ENCODE measurements at regions not wholly inside any gene's neighbourhood (a gene's known extent, or its start where the extent isn't known, plus 50 kb on each side); places are given as distances from the start of the nearest gene placed in this dataset.

DNA sequence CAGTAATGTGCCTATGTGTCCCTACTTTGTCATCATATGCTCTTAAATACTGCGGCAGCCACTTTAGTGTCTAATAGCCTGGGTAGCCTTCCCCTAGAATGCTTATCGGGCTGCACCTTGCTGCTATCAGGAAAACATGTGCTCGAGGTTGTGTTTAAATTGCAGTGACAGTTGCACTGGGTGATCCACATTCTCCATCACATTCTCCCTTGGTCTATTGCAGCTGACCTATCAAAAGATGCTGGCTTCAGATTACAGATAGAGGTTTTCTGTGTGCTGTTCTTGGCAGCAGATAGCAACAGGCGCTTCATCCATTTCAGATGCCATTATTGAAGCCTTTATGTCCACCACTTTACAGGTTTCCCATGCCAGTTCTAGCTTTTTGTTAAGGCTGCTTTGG lies 130.1 kb upstream of the MDFIC start:
- POLR2A ChIA-PET: no interaction called here
- Histone ChIP-seq H3K36me3 (ENCODE audit: control insufficient read depth in 1 of 2, insufficient read depth in 2 of 2, low read length in 2 of 2) (no peaks in the 10 kb centered on the region), H3K4me1 (ENCODE audit: control insufficient read depth in 1 of 2, insufficient read depth in 2 of 2, low read length in 2 of 2) (no peaks in the 10 kb centered on the region), H3K4me2 (ENCODE audit: low read length) (no peak overlapping the region), H4K20me1 (ENCODE audit: insufficient read depth) (no peaks in the 10 kb centered on the region), H3K27ac (ENCODE audit: low read depth, low read length) (no peak overlapping the region), H3K9ac (ENCODE audit: low read length) (no peak overlapping the region), H3K4me3 (replicated peaks in 1 of 2; ENCODE audit: low read depth in 1 of 2, low read length in 2 of 2) (no peak overlapping the region), H2AFZ (ENCODE audit: low read depth, low read length, poor library complexity, severe bottlenecking) (no peak overlapping the region), H3K9me2 (ENCODE audit: insufficient read depth) (no peaks in the 10 kb centered on the region), H3K79me2 (ENCODE audit: insufficient read depth, low read length) (no peaks in the 10 kb centered on the region), H3K27me3 (ENCODE audit: insufficient read depth, low read length) (no peaks in the 10 kb centered on the region), H3K9me3 (ENCODE audit: control insufficient read depth in 1 of 2, insufficient read depth in 1 of 2, low read depth in 1 of 2, low read length in 2 of 2) (no peaks in the 10 kb centered on the region)
- intact Hi-C loops (cut with micrococcal nuclease): no loop called here
- RAD21 ChIA-PET (ENCODE audit: low non-redundant PET in 1 of 2, low total read pairs in 2 of 2, uncharacterized antibody in 2 of 2, unreplicated experiment in 2 of 2): no interaction called here
- TF ChIP-seq FOSL1 (IDR thresholded peaks at IDR 0.05; ENCODE audit: low read depth) (no peak), SP1 (IDR thresholded peaks at IDR 0.05; ENCODE audit: low read depth) (no peak), EGR1 (IDR thresholded peaks at IDR 0.05; ENCODE audit: low read depth) (no peak), ZNF274 (IDR thresholded peaks at IDR 0.05; ENCODE audit: low read depth, low read length) (no peak), TCF7L2 (IDR thresholded peaks at IDR 0.05; ENCODE audit: borderline replicate concordance, extremely low read depth, insufficient read depth, insufficient read length) (no peak), EZH2phosphoT487 (IDR thresholded peaks at IDR 0.05; ENCODE audit: borderline replicate concordance) (no peak), POLR2AphosphoS5 (IDR thresholded peaks at IDR 0.05; ENCODE audit: low read depth, low read length) (no peak), YY1 (IDR thresholded peaks at IDR 0.05; ENCODE audit: extremely low read depth, insufficient replicate concordance, low read depth, low read length) (no peak), ELF1 (IDR thresholded peaks at IDR 0.05; ENCODE audit: borderline replicate concordance, low read depth) (no peak), SIN3A (IDR thresholded peaks at IDR 0.05; ENCODE audit: low read depth) (no peak), JUND (IDR thresholded peaks at IDR 0.05) (no peak), EZH2 (IDR thresholded peaks at IDR 0.05) (no peak), RAD21 (IDR thresholded peaks at IDR 0.05; ENCODE audit: low read depth) (no peak), ZFX (IDR thresholded peaks at IDR 0.05) (no peak), CEBPB (IDR thresholded peaks at IDR 0.05; ENCODE audit: low read depth) (no peak)
- TF ChIP-seq, protein P1, sequence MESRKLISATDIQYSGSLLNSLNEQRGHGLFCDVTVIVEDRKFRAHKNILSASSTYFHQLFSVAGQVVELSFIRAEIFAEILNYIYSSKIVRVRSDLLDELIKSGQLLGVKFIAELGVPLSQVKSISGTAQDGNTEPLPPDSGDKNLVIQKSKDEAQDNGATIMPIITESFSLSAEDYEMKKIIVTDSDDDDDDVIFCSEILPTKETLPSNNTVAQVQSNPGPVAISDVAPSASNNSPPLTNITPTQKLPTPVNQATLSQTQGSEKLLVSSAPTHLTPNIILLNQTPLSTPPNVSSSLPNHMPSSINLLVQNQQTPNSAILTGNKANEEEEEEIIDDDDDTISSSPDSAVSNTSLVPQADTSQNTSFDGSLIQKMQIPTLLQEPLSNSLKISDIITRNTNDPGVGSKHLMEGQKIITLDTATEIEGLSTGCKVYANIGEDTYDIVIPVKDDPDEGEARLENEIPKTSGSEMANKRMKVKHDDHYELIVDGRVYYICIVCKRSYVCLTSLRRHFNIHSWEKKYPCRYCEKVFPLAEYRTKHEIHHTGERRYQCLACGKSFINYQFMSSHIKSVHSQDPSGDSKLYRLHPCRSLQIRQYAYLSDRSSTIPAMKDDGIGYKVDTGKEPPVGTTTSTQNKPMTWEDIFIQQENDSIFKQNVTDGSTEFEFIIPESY (IDR thresholded peaks at IDR 0.05; ENCODE audit: extremely low read depth, insufficient replicate concordance, low read length): no peak
- TF ChIP-seq, protein P2, sequence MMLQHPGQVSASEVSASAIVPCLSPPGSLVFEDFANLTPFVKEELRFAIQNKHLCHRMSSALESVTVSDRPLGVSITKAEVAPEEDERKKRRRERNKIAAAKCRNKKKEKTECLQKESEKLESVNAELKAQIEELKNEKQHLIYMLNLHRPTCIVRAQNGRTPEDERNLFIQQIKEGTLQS (IDR thresholded peaks at IDR 0.05): no peak
- TF ChIP-seq, protein P3, sequence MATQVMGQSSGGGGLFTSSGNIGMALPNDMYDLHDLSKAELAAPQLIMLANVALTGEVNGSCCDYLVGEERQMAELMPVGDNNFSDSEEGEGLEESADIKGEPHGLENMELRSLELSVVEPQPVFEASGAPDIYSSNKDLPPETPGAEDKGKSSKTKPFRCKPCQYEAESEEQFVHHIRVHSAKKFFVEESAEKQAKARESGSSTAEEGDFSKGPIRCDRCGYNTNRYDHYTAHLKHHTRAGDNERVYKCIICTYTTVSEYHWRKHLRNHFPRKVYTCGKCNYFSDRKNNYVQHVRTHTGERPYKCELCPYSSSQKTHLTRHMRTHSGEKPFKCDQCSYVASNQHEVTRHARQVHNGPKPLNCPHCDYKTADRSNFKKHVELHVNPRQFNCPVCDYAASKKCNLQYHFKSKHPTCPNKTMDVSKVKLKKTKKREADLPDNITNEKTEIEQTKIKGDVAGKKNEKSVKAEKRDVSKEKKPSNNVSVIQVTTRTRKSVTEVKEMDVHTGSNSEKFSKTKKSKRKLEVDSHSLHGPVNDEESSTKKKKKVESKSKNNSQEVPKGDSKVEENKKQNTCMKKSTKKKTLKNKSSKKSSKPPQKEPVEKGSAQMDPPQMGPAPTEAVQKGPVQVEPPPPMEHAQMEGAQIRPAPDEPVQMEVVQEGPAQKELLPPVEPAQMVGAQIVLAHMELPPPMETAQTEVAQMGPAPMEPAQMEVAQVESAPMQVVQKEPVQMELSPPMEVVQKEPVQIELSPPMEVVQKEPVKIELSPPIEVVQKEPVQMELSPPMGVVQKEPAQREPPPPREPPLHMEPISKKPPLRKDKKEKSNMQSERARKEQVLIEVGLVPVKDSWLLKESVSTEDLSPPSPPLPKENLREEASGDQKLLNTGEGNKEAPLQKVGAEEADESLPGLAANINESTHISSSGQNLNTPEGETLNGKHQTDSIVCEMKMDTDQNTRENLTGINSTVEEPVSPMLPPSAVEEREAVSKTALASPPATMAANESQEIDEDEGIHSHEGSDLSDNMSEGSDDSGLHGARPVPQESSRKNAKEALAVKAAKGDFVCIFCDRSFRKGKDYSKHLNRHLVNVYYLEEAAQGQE (IDR thresholded peaks at IDR 0.05; ENCODE audit: low read depth): no peak
- TF ChIP-seq, protein P4, sequence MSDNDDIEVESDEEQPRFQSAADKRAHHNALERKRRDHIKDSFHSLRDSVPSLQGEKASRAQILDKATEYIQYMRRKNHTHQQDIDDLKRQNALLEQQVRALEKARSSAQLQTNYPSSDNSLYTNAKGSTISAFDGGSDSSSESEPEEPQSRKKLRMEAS (IDR thresholded peaks at IDR 0.05): no peak
- no peak for DNase-seq (ENCODE audit: low read depth, low spot score)
- no peak for ATAC-seq
- CTCF ChIA-PET: no interaction called here
- BruUV-seq (replicated peaks): no TSS peak

Measured in HCT116 (cell line).